ENCODE measurements at regions not wholly inside any gene's neighbourhood (a gene's known extent, or its start where the extent isn't known, plus 50 kb on each side); places are given as distances from the start of the nearest gene placed in this dataset.

DNA sequence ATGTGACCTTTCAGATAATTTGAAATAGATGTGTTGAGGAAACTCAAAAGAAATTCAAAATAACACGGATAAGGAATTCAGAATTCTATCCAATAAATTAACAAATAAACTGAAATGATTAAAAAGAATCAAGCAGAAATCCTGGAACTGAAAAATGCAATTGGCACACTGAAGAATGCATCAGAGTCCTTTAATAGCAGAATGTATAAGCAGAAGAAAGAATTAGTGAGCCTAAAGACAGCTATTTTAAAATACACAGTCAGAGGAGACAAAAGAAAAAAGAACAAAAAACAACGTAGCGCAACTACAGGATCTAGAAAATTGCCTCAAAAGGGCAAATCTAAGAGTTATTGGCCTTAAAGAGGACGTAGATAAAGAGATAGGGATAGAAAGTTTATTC, 99.6 kb upstream of the SAMSN1 start (continued):
- TF ChIP-seq SIRT6 (IDR thresholded peaks at IDR 0.05; ENCODE audit: low read depth, low read length) (no peak), SIX5 (IDR thresholded peaks at IDR 0.05; ENCODE audit: borderline replicate concordance in 1 of 2, insufficient read depth in 1 of 2, low read depth in 1 of 2, low read length in 2 of 2) (no peak), SAFB (IDR thresholded peaks at IDR 0.05; ENCODE audit: borderline replicate concordance, low read depth, low read length) (no peak), MYC (IDR thresholded peaks at IDR 0.05; ENCODE audit: low read depth, low read length) (no peak), MYC (CRISPR knock-in tag; IDR thresholded peaks at IDR 0.05; ENCODE audit: borderline replicate concordance, low read depth) (no peak), MTA1 (IDR thresholded peaks at IDR 0.05; ENCODE audit: borderline replicate concordance) (no peak), CBX3 (IDR thresholded peaks at IDR 0.05; ENCODE audit: borderline replicate concordance in 1 of 2, low read length in 2 of 2) (peak in 1 of 2 experiments; percentile 90; a peak in 2 of 3 replicates), CHD4 (IDR thresholded peaks at IDR 0.05; ENCODE audit: insufficient read depth, insufficient replicate concordance, low read depth, low read length, poor library complexity, severe bottlenecking) (no peak), ZNF445 (CRISPR knock-in tag; IDR thresholded peaks at IDR 0.05; ENCODE audit: low read depth) (no peak), KLF1 (tag; IDR thresholded peaks at IDR 0.05) (no peak), POLR2AphosphoS5 (IDR thresholded peaks at IDR 0.05; ENCODE audit: control insufficient read depth, insufficient read depth, low read depth, low read length) (no peak), TSC22D4 (tag; IDR thresholded peaks at IDR 0.05) (no peak), TRIM24 (IDR thresholded peaks at IDR 0.05) (peak; percentile 57 to 82; a peak in 3 of 4 replicates), NR1H2 (CRISPR knock-in tag; IDR thresholded peaks at IDR 0.05) (no peak), BMI1 (IDR thresholded peaks at IDR 0.05; ENCODE audit: low read length) (no peak), RAD21 (CRISPR knock-in tag; conservative IDR thresholded peaks at IDR 0.05 in 1 of 2, IDR thresholded peaks at IDR 0.05 in 1 of 2) (peak in 1 of 2 experiments; percentile 13; a peak in 1 of 4 replicates), ESRRA (IDR thresholded peaks at IDR 0.05; ENCODE audit: borderline replicate concordance, low read depth) (no peak)
- TF ChIP-seq, protein P1, sequence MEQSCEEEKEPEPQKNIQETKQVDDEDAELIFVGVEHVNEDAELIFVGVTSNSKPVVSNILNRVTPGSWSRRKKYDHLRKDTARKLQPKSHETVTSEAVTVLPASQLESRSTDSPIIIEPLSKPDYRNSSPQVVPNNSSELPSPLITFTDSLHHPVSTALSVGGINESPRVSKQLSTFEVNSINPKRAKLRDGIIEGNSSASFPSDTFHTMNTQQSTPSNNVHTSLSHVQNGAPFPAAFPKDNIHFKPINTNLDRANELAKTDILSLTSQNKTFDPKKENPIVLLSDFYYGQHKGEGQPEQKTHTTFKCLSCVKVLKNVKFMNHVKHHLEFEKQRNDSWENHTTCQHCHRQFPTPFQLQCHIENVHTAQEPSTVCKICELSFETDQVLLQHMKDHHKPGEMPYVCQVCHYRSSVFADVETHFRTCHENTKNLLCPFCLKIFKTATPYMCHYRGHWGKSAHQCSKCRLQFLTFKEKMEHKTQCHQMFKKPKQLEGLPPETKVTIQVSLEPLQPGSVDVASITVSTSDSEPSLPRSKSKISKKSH (CRISPR knock-in tag; IDR thresholded peaks at IDR 0.05) = peak; percentile 93
- TF ChIP-seq, protein P2, sequence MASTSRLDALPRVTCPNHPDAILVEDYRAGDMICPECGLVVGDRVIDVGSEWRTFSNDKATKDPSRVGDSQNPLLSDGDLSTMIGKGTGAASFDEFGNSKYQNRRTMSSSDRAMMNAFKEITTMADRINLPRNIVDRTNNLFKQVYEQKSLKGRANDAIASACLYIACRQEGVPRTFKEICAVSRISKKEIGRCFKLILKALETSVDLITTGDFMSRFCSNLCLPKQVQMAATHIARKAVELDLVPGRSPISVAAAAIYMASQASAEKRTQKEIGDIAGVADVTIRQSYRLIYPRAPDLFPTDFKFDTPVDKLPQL (IDR thresholded peaks at IDR 0.05; ENCODE audit: extremely low read depth, insufficient read length) = no peak
- TF ChIP-seq, protein P3, sequence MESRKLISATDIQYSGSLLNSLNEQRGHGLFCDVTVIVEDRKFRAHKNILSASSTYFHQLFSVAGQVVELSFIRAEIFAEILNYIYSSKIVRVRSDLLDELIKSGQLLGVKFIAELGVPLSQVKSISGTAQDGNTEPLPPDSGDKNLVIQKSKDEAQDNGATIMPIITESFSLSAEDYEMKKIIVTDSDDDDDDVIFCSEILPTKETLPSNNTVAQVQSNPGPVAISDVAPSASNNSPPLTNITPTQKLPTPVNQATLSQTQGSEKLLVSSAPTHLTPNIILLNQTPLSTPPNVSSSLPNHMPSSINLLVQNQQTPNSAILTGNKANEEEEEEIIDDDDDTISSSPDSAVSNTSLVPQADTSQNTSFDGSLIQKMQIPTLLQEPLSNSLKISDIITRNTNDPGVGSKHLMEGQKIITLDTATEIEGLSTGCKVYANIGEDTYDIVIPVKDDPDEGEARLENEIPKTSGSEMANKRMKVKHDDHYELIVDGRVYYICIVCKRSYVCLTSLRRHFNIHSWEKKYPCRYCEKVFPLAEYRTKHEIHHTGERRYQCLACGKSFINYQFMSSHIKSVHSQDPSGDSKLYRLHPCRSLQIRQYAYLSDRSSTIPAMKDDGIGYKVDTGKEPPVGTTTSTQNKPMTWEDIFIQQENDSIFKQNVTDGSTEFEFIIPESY (CRISPR knock-in tag; IDR thresholded peaks at IDR 0.05) = no peak

All from K562 (cell line).